NB4 (cell line): ENCODE measurements at regions not wholly inside any gene's neighbourhood (a gene's known extent, or its start where the extent isn't known, plus 50 kb on each side); places are given as distances from the start of the nearest gene placed in this dataset.

Experiments used
- CTCF ChIP-seq: IDR thresholded peaks from one replicate; pipeline ENCODE4 v1.5.1; 2012; ENCODE audit warnings: low read depth, low read length
- MAX ChIP-seq: IDR thresholded peaks from 2 replicates; pipeline ENCODE4 v1.6.1; 2011; ENCODE audit warnings: low read depth, low read length
- POLR2A ChIP-seq: IDR thresholded peaks from 2 replicates; pipeline ENCODE4 v1.6.1; 2011; ENCODE audit warnings: mild to moderate bottlenecking; ENCODE audit not compliant: insufficient read length; ENCODE audit errors: extremely low read depth

- TF ChIP-seq CTCF = no peak
- TF ChIP-seq POLR2A = no peak
- no peak for TF ChIP-seq MAX
Measured at GRCh38 chr17:13993106-13993505, 76.2 kb upstream of the COX10 start.
